ENCODE measurements at regions not wholly inside any gene's neighbourhood (a gene's known extent, or its start where the extent isn't known, plus 50 kb on each side); places are given as distances from the start of the nearest gene placed in this dataset.

- no peak overlapping the region for H3K27ac ChIP-seq (ENCODE audit: low read depth, low read length)
- ChIA-PET POLR2A (no interaction called here), CTCF (no interaction called here), RAD21 (ENCODE audit: low non-redundant PET in 1 of 2, low total read pairs in 2 of 2, uncharacterized antibody in 2 of 2, unreplicated experiment in 2 of 2) (no interaction called here)
- H3K9me2 ChIP-seq (ENCODE audit: insufficient read depth): no peaks in the 10 kb centered on the region
- no peaks in the 10 kb centered on the region for H4K20me1 ChIP-seq (ENCODE audit: insufficient read depth)
- H3K4me2 ChIP-seq (ENCODE audit: low read length): no peak overlapping the region
- no peaks in the 10 kb centered on the region for H3K36me3 ChIP-seq (ENCODE audit: control insufficient read depth in 1 of 2, insufficient read depth in 2 of 2, low read length in 2 of 2)
- no TSS peak for BruUV-seq (replicated peaks)
- DNase-seq (ENCODE audit: low read depth, low spot score) (no peak), ATAC-seq (no peak)
- TF ChIP-seq CBX3 (IDR thresholded peaks at IDR 0.05; ENCODE audit: low read depth) (no peak), EGR1 (IDR thresholded peaks at IDR 0.05; ENCODE audit: low read depth) (no peak), ZFX (IDR thresholded peaks at IDR 0.05) (no peak), FOSL1 (IDR thresholded peaks at IDR 0.05; ENCODE audit: low read depth) (no peak), CEBPB (IDR thresholded peaks at IDR 0.05; ENCODE audit: low read depth) (no peak), POLR2A (IDR thresholded peaks at IDR 0.05; ENCODE audit: borderline replicate concordance, extremely low read depth, insufficient read depth, insufficient read length) (no peak), YY1 (IDR thresholded peaks at IDR 0.05; ENCODE audit: extremely low read depth, insufficient replicate concordance, low read depth, low read length) (no peak)
- TF ChIP-seq, protein P1, sequence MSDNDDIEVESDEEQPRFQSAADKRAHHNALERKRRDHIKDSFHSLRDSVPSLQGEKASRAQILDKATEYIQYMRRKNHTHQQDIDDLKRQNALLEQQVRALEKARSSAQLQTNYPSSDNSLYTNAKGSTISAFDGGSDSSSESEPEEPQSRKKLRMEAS (IDR thresholded peaks at IDR 0.05): no peak
- TF ChIP-seq, protein P2, sequence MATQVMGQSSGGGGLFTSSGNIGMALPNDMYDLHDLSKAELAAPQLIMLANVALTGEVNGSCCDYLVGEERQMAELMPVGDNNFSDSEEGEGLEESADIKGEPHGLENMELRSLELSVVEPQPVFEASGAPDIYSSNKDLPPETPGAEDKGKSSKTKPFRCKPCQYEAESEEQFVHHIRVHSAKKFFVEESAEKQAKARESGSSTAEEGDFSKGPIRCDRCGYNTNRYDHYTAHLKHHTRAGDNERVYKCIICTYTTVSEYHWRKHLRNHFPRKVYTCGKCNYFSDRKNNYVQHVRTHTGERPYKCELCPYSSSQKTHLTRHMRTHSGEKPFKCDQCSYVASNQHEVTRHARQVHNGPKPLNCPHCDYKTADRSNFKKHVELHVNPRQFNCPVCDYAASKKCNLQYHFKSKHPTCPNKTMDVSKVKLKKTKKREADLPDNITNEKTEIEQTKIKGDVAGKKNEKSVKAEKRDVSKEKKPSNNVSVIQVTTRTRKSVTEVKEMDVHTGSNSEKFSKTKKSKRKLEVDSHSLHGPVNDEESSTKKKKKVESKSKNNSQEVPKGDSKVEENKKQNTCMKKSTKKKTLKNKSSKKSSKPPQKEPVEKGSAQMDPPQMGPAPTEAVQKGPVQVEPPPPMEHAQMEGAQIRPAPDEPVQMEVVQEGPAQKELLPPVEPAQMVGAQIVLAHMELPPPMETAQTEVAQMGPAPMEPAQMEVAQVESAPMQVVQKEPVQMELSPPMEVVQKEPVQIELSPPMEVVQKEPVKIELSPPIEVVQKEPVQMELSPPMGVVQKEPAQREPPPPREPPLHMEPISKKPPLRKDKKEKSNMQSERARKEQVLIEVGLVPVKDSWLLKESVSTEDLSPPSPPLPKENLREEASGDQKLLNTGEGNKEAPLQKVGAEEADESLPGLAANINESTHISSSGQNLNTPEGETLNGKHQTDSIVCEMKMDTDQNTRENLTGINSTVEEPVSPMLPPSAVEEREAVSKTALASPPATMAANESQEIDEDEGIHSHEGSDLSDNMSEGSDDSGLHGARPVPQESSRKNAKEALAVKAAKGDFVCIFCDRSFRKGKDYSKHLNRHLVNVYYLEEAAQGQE (IDR thresholded peaks at IDR 0.05; ENCODE audit: low read depth): no peak
- no peak overlapping the region for H3K4me3 ChIP-seq (replicated peaks in 1 of 2; ENCODE audit: low read depth in 1 of 2, low read length in 2 of 2)
- no peak overlapping the region for H2AFZ ChIP-seq (ENCODE audit: low read depth, low read length, poor library complexity, severe bottlenecking)
- intact Hi-C loops (cut with micrococcal nuclease): no loop called here
- no peak overlapping the region for H3K9ac ChIP-seq (ENCODE audit: low read length)
- H3K27me3 ChIP-seq (ENCODE audit: insufficient read depth, low read length): no peaks in the 10 kb centered on the region
- peaks cover 45 to 51% of the 10 kb centered on the region in 2 experiments; a peak in 2 of 4 replicates for H3K9me3 ChIP-seq (ENCODE audit: control insufficient read depth in 1 of 2, insufficient read depth in 1 of 2, low read depth in 1 of 2, low read length in 2 of 2)
- H3K79me2 ChIP-seq (ENCODE audit: insufficient read depth, low read length): no peaks in the 10 kb centered on the region
- no peaks in the 10 kb centered on the region for H3K4me1 ChIP-seq (ENCODE audit: control insufficient read depth in 1 of 2, insufficient read depth in 2 of 2, low read length in 2 of 2)
Observed at GRCh38 chr10:108905821-108906220, 1017.5 kb downstream of the XPNPEP1 start.

Measured in HCT116 (cell line).